HG02798 (cell line): ENCODE measurements at regions not wholly inside any gene's neighbourhood (a gene's known extent, or its start where the extent isn't known, plus 50 kb on each side); places are given as distances from the start of the nearest gene placed in this dataset.
"Not testable (repeated sequence)": the region's sequence is repeated elsewhere in the genome, so short reads cannot be mapped to it uniquely, and the experiment has no call there.

Source experiments
- ATAC-seq: cut with Tn5 transposase; IDR thresholded peaks from one replicate; pipeline ENCODE4 v1.9.1; 2021; ENCODE audit warnings: mild to moderate bottlenecking; ENCODE audit not compliant: unreplicated experiment, poor library complexity

- ATAC-seq: no peak
These were observed 147.0 kb downstream of the SOX4 start for GRCh38 chr6:21740376-21741124.

- ATAC-seq: no peak
These were observed 147.9 kb downstream of the SOX4 start for GRCh38 chr6:21741221-21742109.

GRCh38 chr6:21742238-21742660, 148.7 kb downstream of the SOX4 start:
- no peak for ATAC-seq

- ATAC-seq: no peak
These were observed 150.8 kb downstream of the SOX4 start for GRCh38 chr6:21744331-21744730.

GRCh38 chr6:21745543-21746337, 152.2 kb downstream of the SOX4 start:
- ATAC-seq: no peak

GRCh38 chr6:21747441-21747840, 153.9 kb downstream of the SOX4 start:
- ATAC-seq: no peak

GRCh38 chr6:21748343-21749056, 154.9 kb downstream of the SOX4 start:
- ATAC-seq: no peak

- ATAC-seq: no peak
These were observed 156.2 kb downstream of the SOX4 start for GRCh38 chr6:21749754-21750153.

- no peak for ATAC-seq
These were observed 157.0 kb downstream of the SOX4 start for GRCh38 chr6:21750575-21750974.

- ATAC-seq: no peak
These were observed 158.1 kb downstream of the SOX4 start for GRCh38 chr6:21751608-21752007.

- no peak for ATAC-seq
These were observed 158.7 kb downstream of the SOX4 start for GRCh38 chr6:21752054-21752811.

- ATAC-seq: no peak
These were observed 159.9 kb downstream of the SOX4 start for GRCh38 chr6:21753241-21754108.

GRCh38 chr6:21754891-21755290, 161.3 kb downstream of the SOX4 start:
- peak; percentile 60 for ATAC-seq

GRCh38 chr6:21756487-21756886, 162.9 kb downstream of the SOX4 start:
- ATAC-seq: no peak

- not testable (repeated sequence) for ATAC-seq
These were observed 163.8 kb downstream of the SOX4 start for GRCh38 chr6:21757392-21757791.

GRCh38 chr6:21759721-21760120, 166.2 kb downstream of the SOX4 start:
- ATAC-seq: no peak

- not testable (repeated sequence) for ATAC-seq
These were observed 167.6 kb downstream of the SOX4 start for GRCh38 chr6:21761053-21761730.

GRCh38 chr6:21764989-21765388, 171.4 kb downstream of the SOX4 start:
- no peak for ATAC-seq
